ENCODE measurements at regions not wholly inside any gene's neighbourhood (a gene's known extent, or its start where the extent isn't known, plus 50 kb on each side); places are given as distances from the start of the nearest gene placed in this dataset.

DNA sequence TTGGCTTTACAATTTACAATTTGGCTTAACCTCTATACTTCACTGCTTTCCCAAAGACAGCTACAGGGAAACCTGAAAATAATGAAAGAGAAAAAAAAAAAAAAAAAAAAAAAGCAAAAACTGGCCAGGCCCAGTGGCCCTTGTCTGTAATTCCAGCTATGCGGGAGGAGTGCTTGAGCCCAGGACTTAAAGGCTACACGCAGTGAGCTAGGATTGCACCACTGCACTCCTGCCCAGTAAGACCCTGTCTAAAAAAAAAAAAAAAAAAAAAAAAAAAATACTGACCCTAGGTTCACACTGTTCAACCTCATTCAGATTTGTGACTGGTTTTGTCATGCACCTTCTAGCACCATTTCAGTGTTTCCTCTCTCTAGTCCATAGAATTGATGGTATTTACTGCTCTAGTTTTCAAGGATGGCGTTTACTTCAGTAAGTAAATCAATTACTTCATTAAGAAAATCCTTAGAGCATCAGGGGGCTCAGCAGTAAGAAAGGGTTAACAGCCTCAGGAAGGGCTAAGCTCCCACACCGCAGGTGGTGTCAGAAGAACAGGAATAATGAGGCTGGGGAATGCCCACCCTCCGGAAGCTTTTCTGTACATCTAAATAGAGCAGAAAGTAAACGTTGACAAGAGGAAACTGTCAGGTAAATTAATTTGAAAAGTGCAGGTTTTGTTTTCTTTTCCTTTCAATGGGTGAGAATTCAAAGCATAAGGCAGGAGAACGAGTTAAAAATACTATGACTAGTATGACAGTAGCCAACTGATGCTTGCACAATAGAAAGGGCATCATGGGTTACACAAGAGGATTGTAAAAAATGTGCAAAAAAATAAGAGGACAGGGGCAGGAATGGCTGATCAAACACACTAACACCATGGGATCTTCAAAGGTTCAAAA lies 115.0 kb upstream of the MDM1 start:
- no peak for DNase-seq (ENCODE audit: low read depth)
- H3K4me3 ChIP-seq (ENCODE audit: low read depth, low read length) = peak overlapping the region; percentile 5; the same call in 1 of the 2 replicates
- TF ChIP-seq, protein P1, sequence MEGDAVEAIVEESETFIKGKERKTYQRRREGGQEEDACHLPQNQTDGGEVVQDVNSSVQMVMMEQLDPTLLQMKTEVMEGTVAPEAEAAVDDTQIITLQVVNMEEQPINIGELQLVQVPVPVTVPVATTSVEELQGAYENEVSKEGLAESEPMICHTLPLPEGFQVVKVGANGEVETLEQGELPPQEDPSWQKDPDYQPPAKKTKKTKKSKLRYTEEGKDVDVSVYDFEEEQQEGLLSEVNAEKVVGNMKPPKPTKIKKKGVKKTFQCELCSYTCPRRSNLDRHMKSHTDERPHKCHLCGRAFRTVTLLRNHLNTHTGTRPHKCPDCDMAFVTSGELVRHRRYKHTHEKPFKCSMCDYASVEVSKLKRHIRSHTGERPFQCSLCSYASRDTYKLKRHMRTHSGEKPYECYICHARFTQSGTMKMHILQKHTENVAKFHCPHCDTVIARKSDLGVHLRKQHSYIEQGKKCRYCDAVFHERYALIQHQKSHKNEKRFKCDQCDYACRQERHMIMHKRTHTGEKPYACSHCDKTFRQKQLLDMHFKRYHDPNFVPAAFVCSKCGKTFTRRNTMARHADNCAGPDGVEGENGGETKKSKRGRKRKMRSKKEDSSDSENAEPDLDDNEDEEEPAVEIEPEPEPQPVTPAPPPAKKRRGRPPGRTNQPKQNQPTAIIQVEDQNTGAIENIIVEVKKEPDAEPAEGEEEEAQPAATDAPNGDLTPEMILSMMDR (IDR thresholded peaks at IDR 0.05; ENCODE audit: insufficient read depth, low read depth, low read length, missing control alignments) = no peak

DNA sequence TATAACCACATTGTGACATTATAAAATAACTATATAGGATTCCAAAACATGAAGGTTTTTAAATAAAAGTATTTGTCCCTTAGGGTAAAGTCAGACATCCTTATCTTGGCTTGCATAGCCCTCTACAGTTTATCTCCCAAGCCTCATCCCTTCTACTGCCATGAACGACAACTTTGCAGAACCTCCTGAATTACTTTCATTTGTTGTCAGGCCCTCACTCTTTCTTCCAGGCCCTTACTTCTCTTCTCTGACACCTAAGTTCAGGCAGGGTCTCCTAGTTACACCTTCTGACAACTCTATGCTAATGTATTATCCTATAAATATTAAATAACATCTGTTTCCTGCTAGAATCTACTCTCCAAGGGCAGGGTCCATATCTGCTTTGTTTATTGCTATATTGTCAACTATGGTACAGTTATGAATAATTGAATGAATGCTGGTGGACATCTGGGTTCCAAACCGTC lies 115.7 kb upstream of the MDM1 start:
- DNase-seq (ENCODE audit: low read depth) = no peak
- TF ChIP-seq, protein P1 (IDR thresholded peaks at IDR 0.05; ENCODE audit: insufficient read depth, low read depth, low read length, missing control alignments) = no peak
- H3K4me3 ChIP-seq (ENCODE audit: low read depth, low read length) = peak overlapping the region; percentile 15; the same call in 1 of the 2 replicates

DNA sequence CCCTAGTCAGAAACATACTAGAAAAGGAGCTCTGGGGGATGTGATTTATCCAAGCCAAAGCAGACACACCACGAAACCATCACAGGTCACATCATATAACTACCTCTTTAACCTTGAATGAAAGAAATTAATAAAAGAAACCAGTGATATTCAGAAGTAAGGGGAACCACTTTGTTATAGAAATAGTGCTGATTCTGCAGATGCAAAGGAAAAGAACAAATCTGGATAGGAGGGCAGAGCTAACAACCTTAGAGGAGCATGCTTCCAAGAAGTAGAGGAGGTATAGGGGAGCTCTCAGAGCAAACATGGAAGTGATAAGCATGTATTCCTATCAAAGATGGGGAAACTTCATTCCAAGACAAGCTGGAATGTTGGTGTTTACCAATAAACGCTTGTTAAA lies 117.0 kb upstream of the MDM1 start:
- TF ChIP-seq, protein P1 (IDR thresholded peaks at IDR 0.05; ENCODE audit: insufficient read depth, low read depth, low read length, missing control alignments) = no peak
- H3K4me3 ChIP-seq (ENCODE audit: low read depth, low read length) = peak overlapping the region; percentile 4
- DNase-seq (ENCODE audit: low read depth) = no peak

DNA sequence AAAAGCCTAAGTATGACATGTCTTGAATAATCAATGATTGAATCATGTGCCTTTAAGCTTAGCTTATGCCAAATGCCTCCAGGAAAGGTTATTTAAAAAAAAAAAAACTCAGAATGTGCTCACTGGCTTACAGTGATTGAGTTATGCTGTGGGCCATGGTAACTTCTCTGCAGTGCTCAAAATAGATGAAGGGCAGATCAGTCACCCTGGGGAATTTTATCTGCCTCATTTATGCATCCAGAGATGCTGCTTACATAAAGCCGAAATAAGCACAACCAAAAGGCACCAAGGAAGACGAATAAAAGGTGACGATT lies 118.7 kb upstream of the MDM1 start:
- DNase-seq (ENCODE audit: low read depth) = no peak
- H3K4me3 ChIP-seq (ENCODE audit: low read depth, low read length) = peak overlapping the region; percentile 53
- TF ChIP-seq, protein P1 (IDR thresholded peaks at IDR 0.05; ENCODE audit: insufficient read depth, low read depth, low read length, missing control alignments) = no peak

DNA sequence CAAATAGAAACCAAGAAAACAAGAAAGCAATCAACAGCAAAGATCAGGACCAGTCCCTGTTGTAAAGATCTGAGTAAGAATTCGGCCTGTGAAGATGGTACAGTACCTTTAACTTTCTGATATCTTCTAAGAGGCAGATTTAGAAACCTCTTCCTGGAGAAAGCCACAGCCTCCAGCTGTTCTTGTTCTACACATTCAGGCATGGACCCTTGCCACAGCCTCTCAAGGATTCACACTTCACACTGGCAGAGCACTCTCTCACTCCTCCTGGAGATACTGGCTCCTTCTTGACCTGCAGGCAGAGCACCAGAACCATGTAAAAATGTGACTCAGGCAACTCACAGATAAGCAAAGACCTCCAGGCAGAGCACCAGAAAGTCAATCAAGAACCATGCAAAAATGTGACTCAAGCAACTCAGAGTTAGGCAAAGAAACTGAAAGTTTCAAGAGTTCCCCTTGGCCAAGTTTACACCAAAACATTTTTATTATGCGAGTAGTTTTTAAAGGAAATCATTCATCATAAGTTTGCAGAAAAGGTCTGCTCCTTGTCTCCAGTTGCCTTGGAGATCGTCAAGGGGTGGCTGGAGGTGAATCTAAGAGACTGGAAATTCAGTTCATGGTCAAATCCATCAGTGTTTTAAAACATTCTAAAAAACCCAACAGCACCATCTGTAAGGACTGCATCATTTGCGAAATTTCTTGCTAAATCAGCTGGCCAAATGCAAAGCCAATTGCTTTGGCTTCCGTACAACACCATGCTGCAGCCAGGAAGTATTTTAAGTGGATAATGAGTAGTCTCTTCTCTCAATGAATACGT lies 119.3 kb upstream of the MDM1 start:
- peak; percentile 84 for DNase-seq (ENCODE audit: low read depth)
- TF ChIP-seq, protein P1 (IDR thresholded peaks at IDR 0.05; ENCODE audit: insufficient read depth, low read depth, low read length, missing control alignments) = no peak
- peak overlapping the region; percentile 53 for H3K4me3 ChIP-seq (ENCODE audit: low read depth, low read length)

DNA sequence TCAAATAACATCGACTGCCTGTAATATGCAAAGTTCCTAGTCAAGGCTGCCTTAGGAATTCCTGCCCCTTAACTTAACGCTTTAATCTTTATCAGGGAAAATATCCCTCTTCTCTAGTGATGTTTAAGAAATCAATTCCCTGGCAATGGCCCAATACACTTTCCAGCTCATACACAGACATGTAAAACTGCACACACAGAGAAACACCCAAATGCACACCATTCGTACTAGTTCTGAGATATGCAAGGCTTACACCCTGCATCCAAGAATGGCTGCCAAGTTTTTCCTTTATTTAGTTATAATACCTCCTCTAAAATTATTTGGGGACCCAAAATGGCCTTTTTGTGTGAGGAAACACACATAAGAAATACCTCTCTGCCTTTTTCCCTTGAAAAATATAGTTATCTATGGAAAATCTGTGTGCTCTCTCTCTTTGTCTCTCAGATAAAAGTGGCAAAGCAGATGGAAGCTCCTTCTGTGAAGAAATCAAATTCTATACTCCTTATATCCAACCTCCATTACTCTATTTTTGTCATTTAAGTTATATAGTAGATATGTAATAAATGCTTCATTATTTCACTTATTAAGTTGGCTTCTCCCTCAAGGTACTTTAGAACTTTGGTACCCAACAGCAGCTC lies 120.0 kb upstream of the MDM1 start:
- no peak overlapping the region for H3K4me3 ChIP-seq (ENCODE audit: low read depth, low read length)
- TF ChIP-seq, protein P1 (IDR thresholded peaks at IDR 0.05; ENCODE audit: insufficient read depth, low read depth, low read length, missing control alignments) = no peak
- DNase-seq (ENCODE audit: low read depth) = no peak
